ENCODE measurements at regions not wholly inside any gene's neighbourhood (a gene's known extent, or its start where the extent isn't known, plus 50 kb on each side); places are given as distances from the start of the nearest gene placed in this dataset.

DNA sequence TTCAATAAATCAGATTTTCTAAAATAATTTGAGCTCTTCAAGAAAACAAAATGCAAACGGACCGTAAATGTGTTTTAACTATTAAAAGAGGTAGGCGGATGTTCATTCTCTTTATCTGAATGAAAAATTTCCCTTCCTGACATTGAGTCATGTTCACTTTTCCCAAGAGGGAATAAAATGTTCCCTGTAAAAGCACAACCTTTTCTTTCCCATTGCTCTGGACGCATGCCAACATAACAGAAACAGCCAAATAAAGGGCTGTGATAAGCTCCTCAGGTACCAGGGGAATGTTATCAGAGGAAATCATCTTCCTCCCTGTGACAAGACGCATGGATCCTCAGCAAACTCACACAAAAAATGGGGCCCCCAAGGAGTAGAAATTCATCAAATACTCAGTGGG is 251.8 kb downstream of the MTERF1 start:
- TF ChIP-seq, protein P1, sequence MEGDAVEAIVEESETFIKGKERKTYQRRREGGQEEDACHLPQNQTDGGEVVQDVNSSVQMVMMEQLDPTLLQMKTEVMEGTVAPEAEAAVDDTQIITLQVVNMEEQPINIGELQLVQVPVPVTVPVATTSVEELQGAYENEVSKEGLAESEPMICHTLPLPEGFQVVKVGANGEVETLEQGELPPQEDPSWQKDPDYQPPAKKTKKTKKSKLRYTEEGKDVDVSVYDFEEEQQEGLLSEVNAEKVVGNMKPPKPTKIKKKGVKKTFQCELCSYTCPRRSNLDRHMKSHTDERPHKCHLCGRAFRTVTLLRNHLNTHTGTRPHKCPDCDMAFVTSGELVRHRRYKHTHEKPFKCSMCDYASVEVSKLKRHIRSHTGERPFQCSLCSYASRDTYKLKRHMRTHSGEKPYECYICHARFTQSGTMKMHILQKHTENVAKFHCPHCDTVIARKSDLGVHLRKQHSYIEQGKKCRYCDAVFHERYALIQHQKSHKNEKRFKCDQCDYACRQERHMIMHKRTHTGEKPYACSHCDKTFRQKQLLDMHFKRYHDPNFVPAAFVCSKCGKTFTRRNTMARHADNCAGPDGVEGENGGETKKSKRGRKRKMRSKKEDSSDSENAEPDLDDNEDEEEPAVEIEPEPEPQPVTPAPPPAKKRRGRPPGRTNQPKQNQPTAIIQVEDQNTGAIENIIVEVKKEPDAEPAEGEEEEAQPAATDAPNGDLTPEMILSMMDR (IDR thresholded peaks at IDR 0.05 in 4 of 5, conservative IDR thresholded peaks at IDR 0.05 in 1 of 5), result no peak
- no peak for TF ChIP-seq POLR2A (IDR thresholded peaks at IDR 0.05)
